Ishikawa (cell line): ENCODE measurements at regions not wholly inside any gene's neighbourhood (a gene's known extent, or its start where the extent isn't known, plus 50 kb on each side); places are given as distances from the start of the nearest gene placed in this dataset.

ENCODE experiments used
- RAD21 ChIP-seq: IDR thresholded peaks from 2 replicates; pipeline ENCODE4 v1.6.1; 2012; ENCODE audit warnings: low read depth
- TF ChIP-seq, protein P1 (sequence below): IDR thresholded peaks from 2 replicates; pipeline ENCODE4 v1.6.1; 2012

- TF ChIP-seq RAD21 = no peak
- TF ChIP-seq, protein P1, sequence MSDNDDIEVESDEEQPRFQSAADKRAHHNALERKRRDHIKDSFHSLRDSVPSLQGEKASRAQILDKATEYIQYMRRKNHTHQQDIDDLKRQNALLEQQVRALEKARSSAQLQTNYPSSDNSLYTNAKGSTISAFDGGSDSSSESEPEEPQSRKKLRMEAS = no peak
Measured at GRCh38 chrX:132272826-132273225, 53.6 kb upstream of the RAP2C start.
